HG03280 (cell line): ENCODE measurements at regions not wholly inside any gene's neighbourhood (a gene's known extent, or its start where the extent isn't known, plus 50 kb on each side); places are given as distances from the start of the nearest gene placed in this dataset.
"Not testable (repeated sequence)": the region's sequence is repeated elsewhere in the genome, so short reads cannot be mapped to it uniquely, and the experiment has no call there.

Source experiments
- ATAC-seq: cut with Tn5 transposase; IDR thresholded peaks from one replicate; pipeline ENCODE4 v1.9.1; 2021; ENCODE audit warnings: mild to moderate bottlenecking, moderate library complexity; ENCODE audit not compliant: unreplicated experiment

GRCh38 chr6:112636650-112637262, 289.6 kb downstream of the RFPL4B start:
- no peak for ATAC-seq

- ATAC-seq: no peak
Observed at GRCh38 chr6:112639391-112639831, 292.3 kb downstream of the RFPL4B start.

- ATAC-seq: no peak
Observed at GRCh38 chr6:112640891-112641290, 293.8 kb downstream of the RFPL4B start.

GRCh38 chr6:112649853-112650252, 302.7 kb downstream of the RFPL4B start:
- no peak for ATAC-seq

GRCh38 chr6:112651239-112651638, 304.1 kb downstream of the RFPL4B start:
- no peak for ATAC-seq

GRCh38 chr6:112659912-112660311, 312.8 kb downstream of the RFPL4B start:
- ATAC-seq: no peak

- no peak for ATAC-seq
Observed at GRCh38 chr6:112660626-112661025, 313.5 kb downstream of the RFPL4B start.

- ATAC-seq: no peak
Observed at GRCh38 chr6:112663698-112664097, 316.6 kb downstream of the RFPL4B start.

GRCh38 chr6:112665114-112665513, 318.0 kb downstream of the RFPL4B start:
- ATAC-seq: no peak

- no peak for ATAC-seq
Observed at GRCh38 chr6:112665815-112666214, 318.7 kb downstream of the RFPL4B start.

GRCh38 chr6:112667427-112667826, 320.3 kb downstream of the RFPL4B start:
- ATAC-seq: no peak

GRCh38 chr6:112680091-112680490, 333.0 kb downstream of the RFPL4B start:
- no peak for ATAC-seq

- no peak for ATAC-seq
Observed at GRCh38 chr6:112682071-112682470, 334.9 kb downstream of the RFPL4B start.

GRCh38 chr6:112683106-112683505, 336.0 kb downstream of the RFPL4B start:
- no peak for ATAC-seq

GRCh38 chr6:112683926-112684325, 336.8 kb downstream of the RFPL4B start:
- ATAC-seq: no peak

GRCh38 chr6:112685521-112686220, 338.5 kb downstream of the RFPL4B start:
- ATAC-seq: not testable (repeated sequence)

- not testable (repeated sequence) for ATAC-seq
Observed at GRCh38 chr6:112688487-112689165, 341.5 kb downstream of the RFPL4B start.

- not testable (repeated sequence) for ATAC-seq
Observed at GRCh38 chr6:112689183-112689858, 342.2 kb downstream of the RFPL4B start.

GRCh38 chr6:112690497-112691202, 343.5 kb downstream of the RFPL4B start:
- no peak for ATAC-seq

- no peak for ATAC-seq
Observed at GRCh38 chr6:112691289-112691688, 344.2 kb downstream of the RFPL4B start.

- ATAC-seq: no peak
Observed at GRCh38 chr6:112695001-112695400, 347.9 kb downstream of the RFPL4B start.
